ACC112 (cell line): ENCODE measurements at regions not wholly inside any gene's neighbourhood (a gene's known extent, or its start where the extent isn't known, plus 50 kb on each side); places are given as distances from the start of the nearest gene placed in this dataset.

Experiments used
- H2AFZ ChIP-seq: fragments of 200-600 bp; sonication (generic); one replicate; pipeline ENCODE4 v1.6.0; 2017; ENCODE audit warnings: antibody characterized with exemption, low read length; ENCODE audit not compliant: unreplicated experiment
- H3K27ac ChIP-seq: fragments of 200-600 bp; sonication (generic); 2 replicates; pipeline ENCODE4 v1.5.1; 2014; ENCODE audit warnings: low read depth, mild to moderate bottlenecking, antibody characterized with exemption, low read length, moderate library complexity
- H3K27me3 ChIP-seq: fragments of 200-600 bp; sonication (generic); 2 replicates; pipeline ENCODE4 v1.6.1; 2014; ENCODE audit warnings: mild to moderate bottlenecking, antibody characterized with exemption, low read length, moderate library complexity, mixed read lengths; ENCODE audit not compliant: insufficient read depth
- H3K36me3 ChIP-seq: fragments of 200-600 bp; sonication (generic); 2 replicates; pipeline ENCODE4 v1.6.1; 2016; ENCODE audit warnings: mild to moderate bottlenecking, antibody characterized with exemption, low read length, moderate library complexity, mixed read lengths; ENCODE audit not compliant: insufficient read depth
- H3K4me1 ChIP-seq: fragments of 200-600 bp; sonication (generic); one replicate; pipeline ENCODE4 v1.6.1; 2016; ENCODE audit warnings: low read length, mixed read lengths; ENCODE audit not compliant: insufficient read depth, unreplicated experiment, control insufficient read depth
- H3K4me3 ChIP-seq: fragments of 200-600 bp; sonication (generic); 2 replicates; pipeline ENCODE4 v1.5.1; 2014; ENCODE audit warnings: mild to moderate bottlenecking, low read depth, low read length
- H3K79me2 ChIP-seq: fragments of 200-600 bp; sonication (generic); one replicate; pipeline ENCODE4 v1.6.0; 2016; ENCODE audit warnings: low read length; ENCODE audit not compliant: control insufficient read depth, unreplicated experiment, insufficient read depth

- no peak overlapping the region for H2AFZ ChIP-seq
- no peak overlapping the region for H3K4me3 ChIP-seq
- H3K79me2 ChIP-seq, result no peaks in the 10 kb centered on the region
- peaks cover 16% of the 10 kb centered on the region; the same call in 1 of the 2 replicates for H3K36me3 ChIP-seq
- peaks cover 17% of the 10 kb centered on the region for H3K4me1 ChIP-seq
- H3K27me3 ChIP-seq, result no peaks in the 10 kb centered on the region
- peak overlapping the region; percentile 62 for H3K27ac ChIP-seq
Measured at GRCh38 chr2:237244178-237244577, 158.5 kb downstream of the COPS8 start.

- Histone ChIP-seq H3K27me3 (no peaks in the 10 kb centered on the region), H3K4me1 (peaks cover 17% of the 10 kb centered on the region), H3K36me3 (peaks cover 16% of the 10 kb centered on the region; the same call in 1 of the 2 replicates), H3K79me2 (no peaks in the 10 kb centered on the region), H3K27ac (peak overlapping the region; percentile 62), H3K4me3 (no peak overlapping the region), H2AFZ (no peak overlapping the region)
Measured at GRCh38 chr2:237244976-237245646, 159.4 kb downstream of the COPS8 start.

GRCh38 chr2:237250599-237250998 lies 163.4 kb downstream of the COL6A3 start:
- no peak overlapping the region for H2AFZ ChIP-seq
- H3K4me1 ChIP-seq, result peaks cover 21% of the 10 kb centered on the region
- H3K36me3 ChIP-seq, result no peaks in the 10 kb centered on the region
- no peak overlapping the region for H3K27ac ChIP-seq
- no peak overlapping the region for H3K4me3 ChIP-seq
- H3K27me3 ChIP-seq, result no peaks in the 10 kb centered on the region
- no peaks in the 10 kb centered on the region for H3K79me2 ChIP-seq

GRCh38 chr2:237251986-237252385 lies 162.0 kb downstream of the COL6A3 start:
- Histone ChIP-seq H3K4me3 (no peak overlapping the region), H3K27me3 (no peaks in the 10 kb centered on the region), H3K36me3 (no peaks in the 10 kb centered on the region), H3K79me2 (no peaks in the 10 kb centered on the region), H2AFZ (no peak overlapping the region), H3K27ac (no peak overlapping the region), H3K4me1 (peaks cover 35% of the 10 kb centered on the region)

GRCh38 chr2:237253046-237253702 lies 160.8 kb downstream of the COL6A3 start:
- Histone ChIP-seq H3K4me3 (no peak overlapping the region), H3K36me3 (no peaks in the 10 kb centered on the region), H3K27ac (no peak overlapping the region), H3K4me1 (peaks cover 47% of the 10 kb centered on the region), H2AFZ (no peak overlapping the region), H3K27me3 (no peaks in the 10 kb centered on the region), H3K79me2 (no peaks in the 10 kb centered on the region)

- H3K36me3 ChIP-seq, result no peaks in the 10 kb centered on the region
- peaks cover 57% of the 10 kb centered on the region for H3K4me1 ChIP-seq
- no peak overlapping the region for H3K4me3 ChIP-seq
- H3K27me3 ChIP-seq, result no peaks in the 10 kb centered on the region
- H3K79me2 ChIP-seq, result no peaks in the 10 kb centered on the region
- H3K27ac ChIP-seq, result peak overlapping the region; percentile 91
- H2AFZ ChIP-seq, result peak overlapping the region; percentile 43
Measured at GRCh38 chr2:237254369-237254861, 159.5 kb downstream of the COL6A3 start.

GRCh38 chr2:237254911-237255578 lies 158.9 kb downstream of the COL6A3 start:
- Histone ChIP-seq H3K36me3 (no peaks in the 10 kb centered on the region), H3K27ac (peak overlapping the region; percentile 91), H3K4me1 (peaks cover 61% of the 10 kb centered on the region), H3K4me3 (no peak overlapping the region), H3K79me2 (no peaks in the 10 kb centered on the region), H3K27me3 (no peaks in the 10 kb centered on the region), H2AFZ (peak overlapping the region; percentile 43)

- no peaks in the 10 kb centered on the region for H3K79me2 ChIP-seq
- peak overlapping the region; percentile 82 for H2AFZ ChIP-seq
- peak overlapping the region; percentile 91 for H3K27ac ChIP-seq
- H3K27me3 ChIP-seq, result no peaks in the 10 kb centered on the region
- H3K4me1 ChIP-seq, result peaks cover 63% of the 10 kb centered on the region
- no peak overlapping the region for H3K4me3 ChIP-seq
- H3K36me3 ChIP-seq, result no peaks in the 10 kb centered on the region
Measured at GRCh38 chr2:237256887-237257286, 157.1 kb downstream of the COL6A3 start.

GRCh38 chr2:237257471-237257951 lies 156.5 kb downstream of the COL6A3 start:
- Histone ChIP-seq H3K36me3 (no peaks in the 10 kb centered on the region), H3K27me3 (no peaks in the 10 kb centered on the region), H2AFZ (peak overlapping the region; percentile 82), H3K27ac (peak overlapping the region; percentile 91), H3K4me1 (peaks cover 69% of the 10 kb centered on the region), H3K4me3 (0 out of 2 replicates have a peak overlapping the region, but pooled peaks have one; percentile 8), H3K79me2 (no peaks in the 10 kb centered on the region)

- H3K4me1 ChIP-seq, result peaks cover 75% of the 10 kb centered on the region
Measured at GRCh38 chr2:237258116-237258515, 155.8 kb downstream of the COL6A3 start.

More at GRCh38 chr2:237258116-237258515, 155.8 kb downstream of the COL6A3 start:
- Histone ChIP-seq H3K79me2 (no peaks in the 10 kb centered on the region), H2AFZ (peak overlapping the region; percentile 82), H3K4me3 (0 out of 2 replicates have a peak overlapping the region, but pooled peaks have one; percentile 8), H3K36me3 (no peaks in the 10 kb centered on the region), H3K27ac (peak overlapping the region; percentile 91), H3K27me3 (no peaks in the 10 kb centered on the region)
